Upper lobe of left lung (tissue), 4 donors: ENCODE measurements at regions not wholly inside any gene's neighbourhood (a gene's known extent, or its start where the extent isn't known, plus 50 kb on each side); places are given as distances from the start of the nearest gene placed in this dataset.

Experiments used
- CTCF ChIP-seq, 6 experiments: fragments of 450-650 bp in 4 of 6; fragments of 200-600 bp in 2 of 6; sonication (generic) in 2 of 6; IDR thresholded peaks; one replicate each; pipeline ENCODE4 v1.5.1; 2016 to 2019; ENCODE audit warnings: antibody characterized with exemption in 6 of 6
- EP300 ChIP-seq, 4 donors: sonication (generic); formaldehyde crosslinking; IDR thresholded peaks; one replicate each; pipeline ENCODE4 v1.5.1; 2017; ENCODE audit warnings: antibody characterized with exemption in 4 of 4, control low read depth in 2 of 4
- POLR2A ChIP-seq, 4 donors: fragments of 450-650 bp; IDR thresholded peaks; one replicate each; pipeline ENCODE4 v1.5.1; 2016 to 2017; ENCODE audit warnings: antibody characterized with exemption in 4 of 4, mild to moderate bottlenecking in 2 of 4
- POLR2AphosphoS5 ChIP-seq, 2 donors: sonication (generic); formaldehyde crosslinking; IDR thresholded peaks; one replicate each; pipeline ENCODE4 v1.5.1; 2017; ENCODE audit warnings: antibody characterized with exemption in 2 of 2

GRCh38 chr21:16910435-16911165 is 602.2 kb upstream of the CXADR start:
- TF ChIP-seq POLR2AphosphoS5 (IDR thresholded peaks at IDR 0.05) = no peak
- no peak for TF ChIP-seq CTCF (IDR thresholded peaks at IDR 0.05)
- TF ChIP-seq POLR2A (IDR thresholded peaks at IDR 0.05) = no peak
- TF ChIP-seq EP300 (IDR thresholded peaks at IDR 0.05) = no peak
